IMR-90 (cell line): ENCODE measurements at regions not wholly inside any gene's neighbourhood (a gene's known extent, or its start where the extent isn't known, plus 50 kb on each side); places are given as distances from the start of the nearest gene placed in this dataset.

ENCODE experiments used
- ATAC-seq: fragments of 200-7000 bp; cut with Tn5 transposase; 2 replicates; pipeline ENCODE4 v1.9.1; 2020; ENCODE audit warnings: low read depth, mild to moderate bottlenecking, moderate library complexity
- BruUV-seq: library from RNA; stranded (reverse); fragments of 400-500 nt; replicated peaks from 2 replicates; lab custom pipeline; 2021; lab: Mats Ljungman, UMichigan
- CTCF ChIA-PET: fragments of 300-600 bp; formaldehyde crosslinking; extraction: SDS; loops from one replicate; lab custom pipeline; 2021; ENCODE audit warnings: antibody characterized with exemption; lab: Yijun Ruan, JAX
- POLR2A ChIA-PET: fragments of 300-600 bp; sonication (Branson Sonifier 250); formaldehyde crosslinking; loops from one replicate; lab custom pipeline; 2022; ENCODE audit warnings: antibody characterized with exemption; ENCODE audit not compliant: unreplicated experiment; lab: Charles Lee
- DNase-seq: peaks from one replicate; pipeline ENCODE4 v3.0.0; 2013
- H2AFZ ChIP-seq: replicated peaks from 2 replicates; pipeline ENCODE3; 2013; ENCODE audit warnings: low read length, mild to moderate bottlenecking; ENCODE audit not compliant: poor library complexity
- H2AK5ac ChIP-seq: 2 replicates; pipeline ENCODE4 v1.6.1; 2013; ENCODE audit warnings: low read depth, low read length, inconsistent platforms
- H2AK9ac ChIP-seq: replicated peaks from 2 replicates; pipeline ENCODE3; 2013; ENCODE audit warnings: mild to moderate bottlenecking, low read depth, low read length, moderate library complexity; ENCODE audit not compliant: poor library complexity
- H2BK120ac ChIP-seq: 2 replicates; pipeline ENCODE4 v1.6.1; 2013; ENCODE audit warnings: low read depth, low read length, inconsistent platforms
- H2BK15ac ChIP-seq: 3 replicates; pipeline ENCODE4 v1.6.1; 2013; ENCODE audit warnings: low read depth, low read length, inconsistent platforms
- H2BK20ac ChIP-seq: 2 replicates; pipeline ENCODE4 v1.6.1; 2013; ENCODE audit warnings: low read depth, mild to moderate bottlenecking, inconsistent platforms, low read length, moderate library complexity
- H2BK5ac ChIP-seq: 2 replicates; pipeline ENCODE4 v1.6.1; 2013; ENCODE audit warnings: mild to moderate bottlenecking, low read depth, low read length, inconsistent platforms; ENCODE audit not compliant: poor library complexity, severe bottlenecking
- H3K14ac ChIP-seq: replicated peaks from 2 replicates; pipeline ENCODE4 v1.6.1; 2013; ENCODE audit warnings: low read depth, low read length, inconsistent platforms
- H3K18ac ChIP-seq: 2 replicates; pipeline ENCODE4 v1.6.1; 2013; ENCODE audit warnings: low read depth, low read length, control low read depth
- H3K23ac ChIP-seq: 2 replicates; pipeline ENCODE4 v1.6.1; 2013; ENCODE audit warnings: low read depth, low read length, inconsistent platforms
- H3K27ac ChIP-seq: 2 replicates; pipeline ENCODE4 v1.5.1; 2013; ENCODE audit warnings: mild to moderate bottlenecking, control low read depth, low read length; ENCODE audit not compliant: insufficient read depth
- H3K27me3 ChIP-seq: 2 replicates; pipeline ENCODE4 v1.6.1; 2013; ENCODE audit warnings: low read length; ENCODE audit not compliant: control insufficient read depth, insufficient read depth
- H3K36me3 ChIP-seq: 2 replicates; pipeline ENCODE4 v1.6.1; 2013; ENCODE audit warnings: low read length, mixed read lengths; ENCODE audit not compliant: control insufficient read depth, insufficient read depth
- H3K4ac ChIP-seq: 2 replicates; pipeline ENCODE4 v1.6.1; 2013; ENCODE audit warnings: low read depth, low read length, inconsistent platforms
- H3K4me1 ChIP-seq: 2 replicates; pipeline ENCODE4 v1.6.1; 2013; ENCODE audit warnings: low read length, mixed read lengths; ENCODE audit not compliant: control insufficient read depth, insufficient read depth
- H3K4me2 ChIP-seq: 2 replicates; pipeline ENCODE4 v1.6.1; 2013; ENCODE audit warnings: low read depth, mild to moderate bottlenecking, control low read depth, low read length, moderate library complexity
- H3K4me3 ChIP-seq: 2 replicates; pipeline ENCODE4 v1.5.1; 2013; ENCODE audit warnings: low read depth, mild to moderate bottlenecking, control low read depth, low read length, moderate library complexity; ENCODE audit not compliant: insufficient read depth
- H3K56ac ChIP-seq: 2 replicates; pipeline ENCODE4 v1.6.1; 2013; ENCODE audit warnings: low read length, inconsistent platforms; ENCODE audit not compliant: insufficient read depth; ENCODE audit errors: extremely low read depth
- H3K79me1 ChIP-seq, 2 experiments: 2 replicates each; pipeline ENCODE4 v1.6.1; 2013; ENCODE audit warnings: low read length in 2 of 2, inconsistent platforms in 1 of 2, low read depth in 1 of 2
- H3K9ac ChIP-seq: 2 replicates; pipeline ENCODE4 v1.6.1; 2013; ENCODE audit warnings: low read depth, low read length, control low read depth
- H3K9me1 ChIP-seq: 2 replicates; pipeline ENCODE4 v1.6.1; 2013; ENCODE audit warnings: low read length, inconsistent platforms; ENCODE audit not compliant: insufficient read depth
- H3K9me3 ChIP-seq: 2 replicates; pipeline ENCODE4 v1.6.1; 2013; ENCODE audit warnings: low read length; ENCODE audit not compliant: control insufficient read depth, insufficient read depth
- H4K20me1 ChIP-seq: 2 replicates; pipeline ENCODE4 v1.6.1; 2013; ENCODE audit warnings: low read length, inconsistent platforms; ENCODE audit not compliant: insufficient read depth
- H4K5ac ChIP-seq: 2 replicates; pipeline ENCODE4 v1.6.1; 2013; ENCODE audit warnings: mild to moderate bottlenecking, low read depth, low read length, control low read depth
- H4K8ac ChIP-seq, 2 experiments: 2 replicates each; pipeline ENCODE4 v1.6.1; 2013; ENCODE audit warnings: low read depth in 2 of 2, low read length in 2 of 2, control low read depth in 1 of 2, inconsistent platforms in 1 of 2
- H4K91ac ChIP-seq: 2 replicates; pipeline ENCODE4 v1.6.1; 2013; ENCODE audit warnings: low read depth, low read length, inconsistent platforms; ENCODE audit not compliant: insufficient read depth
- BHLHE40 ChIP-seq: fragments of 150-350 bp; IDR thresholded peaks from 2 replicates; pipeline ENCODE4 v1.6.1; 2016; ENCODE audit warnings: mild to moderate bottlenecking, low read depth, low read length
- CEBPB ChIP-seq: IDR thresholded peaks from 2 replicates; pipeline ENCODE4 v1.6.1; 2012; ENCODE audit warnings: low read depth, low read length, improper control_type of control experiment
- CHD1 ChIP-seq: IDR thresholded peaks from 2 replicates; pipeline ENCODE4 v1.6.1; 2012; ENCODE audit warnings: low read depth, low read length, improper control_type of control experiment
- FOS ChIP-seq: fragments of 150-350 bp; IDR thresholded peaks from 2 replicates; pipeline ENCODE4 v1.6.1; 2016; ENCODE audit warnings: low read depth, low read length
- MAFK ChIP-seq: IDR thresholded peaks from 2 replicates; pipeline ENCODE4 v1.6.1; 2012; ENCODE audit warnings: low read depth, low read length, improper control_type of control experiment
- MAZ ChIP-seq: IDR thresholded peaks from 2 replicates; pipeline ENCODE4 v1.6.1; 2012; ENCODE audit warnings: low read depth, mild to moderate bottlenecking, low read length, improper control_type of control experiment, moderate library complexity, borderline replicate concordance
- MXI1 ChIP-seq: IDR thresholded peaks from 2 replicates; pipeline ENCODE4 v1.6.1; 2012; ENCODE audit warnings: low read depth, mild to moderate bottlenecking, low read length, moderate library complexity, borderline replicate concordance
- NFE2L2 ChIP-seq: fragments of 150-350 bp; IDR thresholded peaks from 2 replicates; pipeline ENCODE4 v1.6.1; 2016; ENCODE audit warnings: low read depth, mild to moderate bottlenecking, low read length
- POLR2A ChIP-seq: IDR thresholded peaks from 2 replicates; pipeline ENCODE4 v1.6.1; 2012; ENCODE audit warnings: mild to moderate bottlenecking, low read depth, low read length
- RAD21 ChIP-seq: IDR thresholded peaks from 2 replicates; pipeline ENCODE4 v1.6.1; 2012; ENCODE audit warnings: low read length, improper control_type of control experiment
- RCOR1 ChIP-seq: IDR thresholded peaks from 2 replicates; pipeline ENCODE4 v1.6.1; 2012; ENCODE audit warnings: mild to moderate bottlenecking, low read length, improper control_type of control experiment; ENCODE audit not compliant: insufficient replicate concordance
- RFX5 ChIP-seq: IDR thresholded peaks from 2 replicates; pipeline ENCODE4 v1.8.0; 2012; ENCODE audit warnings: low read depth, mild to moderate bottlenecking, low read length, moderate library complexity
- SMC3 ChIP-seq: fragments of 150-350 bp; IDR thresholded peaks from 2 replicates; pipeline ENCODE4 v1.6.1; 2016; ENCODE audit warnings: low read depth, mild to moderate bottlenecking, antibody characterized with exemption, low read length, moderate library complexity
- WGBS, 2 experiments: methylation state at CpG; one replicate each; pipeline versions ENCODE4 v1.1.5 to v1.1.7; 2013; ENCODE audit warnings: missing lambda C conversion rate in 2 of 2; ENCODE audit not compliant: insufficient read length in 1 of 2; ENCODE audit errors: extremely low coverage in 2 of 2; 5-methylcytosine and 5-hydroxymethylcytosine counted together
- dilution Hi-C: fragments of 300-500 bp; cut with HindIII; formaldehyde crosslinking; loops from one replicate; pipeline ENCODE4 v1.14.3; 2018; ENCODE audit warnings: low sequenced_read_pairs; ENCODE audit not compliant: unreplicated experiment
- in situ Hi-C: fragments of 300-500 bp; cut with MboI; formaldehyde crosslinking; loops from 3 replicates; pipeline ENCODE4 v1.14.3; 2019; ENCODE audit warnings: low sequenced_read_pairs, inconsistent platforms, mixed read lengths
- intact Hi-C: fragments of 100-400 bp; cut with micrococcal nuclease; formaldehyde crosslinking; loops from 2 replicates; pipeline ENCODE4 v1.10.0; 2022
- TF ChIP-seq, protein P1 (sequence below): conservative IDR thresholded peaks from 2 replicates; pipeline ENCODE4 v1.5.1; 2012; ENCODE audit warnings: mild to moderate bottlenecking, low read depth, low read length, improper control_type of control experiment
- TF ChIP-seq, protein P2 (sequence below): fragments of 150-350 bp; IDR thresholded peaks from 2 replicates; pipeline ENCODE4 v1.6.1; 2016; ENCODE audit warnings: low read depth, mild to moderate bottlenecking, low read length, moderate library complexity, borderline replicate concordance
- TF ChIP-seq, protein P3 (sequence below): fragments of 150-350 bp; IDR thresholded peaks from 2 replicates; pipeline ENCODE4 v1.6.1; 2017; ENCODE audit warnings: mild to moderate bottlenecking, antibody characterized with exemption, low read length, low read depth

DNA sequence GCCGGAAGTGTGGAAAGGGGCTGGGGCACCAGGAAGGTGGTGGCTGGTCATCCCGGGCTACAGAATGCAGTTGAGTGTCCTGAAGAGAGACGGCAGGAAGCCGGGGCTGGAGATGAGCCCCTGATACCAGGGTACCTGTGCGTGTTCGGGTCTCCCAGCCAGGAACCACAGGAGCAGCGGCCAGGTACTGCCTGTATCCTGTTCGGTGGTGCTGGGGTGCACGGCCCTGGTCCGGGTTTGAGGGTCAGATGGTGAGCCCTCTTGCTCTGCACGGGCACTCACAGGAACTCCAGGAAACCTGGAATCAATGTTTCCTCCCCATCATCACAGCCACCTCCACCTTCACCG is 253.1 kb upstream of the B3GAT1 start:
- Histone ChIP-seq H2BK20ac (no peak overlapping the region), H2AK9ac (no peak overlapping the region), H3K27me3 (no peaks in the 10 kb centered on the region), H2BK15ac (no peak overlapping the region), H3K27ac (no peak overlapping the region), H3K14ac (no peak overlapping the region), H3K56ac (no peak overlapping the region), H3K9me3 (peaks cover 66% of the 10 kb centered on the region), H2BK120ac (no peak overlapping the region), H4K8ac (no peak overlapping the region), H3K23ac (no peak overlapping the region), H2AFZ (no peak overlapping the region), H2BK5ac (no peak overlapping the region), H3K18ac (no peak overlapping the region), H3K4me3 (no peak overlapping the region), H4K91ac (no peak overlapping the region), H4K5ac (no peak overlapping the region), H3K4me2 (no peak overlapping the region), H3K4ac (no peak overlapping the region), H2AK5ac (no peak overlapping the region), H3K4me1 (no peaks in the 10 kb centered on the region), H3K79me1 (no peaks in the 10 kb centered on the region), H3K9me1 (no peaks in the 10 kb centered on the region), H4K20me1 (no peaks in the 10 kb centered on the region), H3K36me3 (no peaks in the 10 kb centered on the region), H3K9ac (no peak overlapping the region)
- WGBS, 2 experiments = 67% methylated on average over 7 of the region's 12 CpGs; no CpG with 5 or more reads in 1 of the 2 experiments
- TF ChIP-seq RFX5 = no peak
- TF ChIP-seq CEBPB = no peak
- no peak for TF ChIP-seq NFE2L2
- TF ChIP-seq RCOR1 = no peak
- TF ChIP-seq SMC3 = no peak
- TF ChIP-seq, protein P1, sequence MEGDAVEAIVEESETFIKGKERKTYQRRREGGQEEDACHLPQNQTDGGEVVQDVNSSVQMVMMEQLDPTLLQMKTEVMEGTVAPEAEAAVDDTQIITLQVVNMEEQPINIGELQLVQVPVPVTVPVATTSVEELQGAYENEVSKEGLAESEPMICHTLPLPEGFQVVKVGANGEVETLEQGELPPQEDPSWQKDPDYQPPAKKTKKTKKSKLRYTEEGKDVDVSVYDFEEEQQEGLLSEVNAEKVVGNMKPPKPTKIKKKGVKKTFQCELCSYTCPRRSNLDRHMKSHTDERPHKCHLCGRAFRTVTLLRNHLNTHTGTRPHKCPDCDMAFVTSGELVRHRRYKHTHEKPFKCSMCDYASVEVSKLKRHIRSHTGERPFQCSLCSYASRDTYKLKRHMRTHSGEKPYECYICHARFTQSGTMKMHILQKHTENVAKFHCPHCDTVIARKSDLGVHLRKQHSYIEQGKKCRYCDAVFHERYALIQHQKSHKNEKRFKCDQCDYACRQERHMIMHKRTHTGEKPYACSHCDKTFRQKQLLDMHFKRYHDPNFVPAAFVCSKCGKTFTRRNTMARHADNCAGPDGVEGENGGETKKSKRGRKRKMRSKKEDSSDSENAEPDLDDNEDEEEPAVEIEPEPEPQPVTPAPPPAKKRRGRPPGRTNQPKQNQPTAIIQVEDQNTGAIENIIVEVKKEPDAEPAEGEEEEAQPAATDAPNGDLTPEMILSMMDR = no peak
- TF ChIP-seq MXI1 = no peak
- TF ChIP-seq BHLHE40 = no peak
- no peak for TF ChIP-seq MAZ
- TF ChIP-seq, protein P2, sequence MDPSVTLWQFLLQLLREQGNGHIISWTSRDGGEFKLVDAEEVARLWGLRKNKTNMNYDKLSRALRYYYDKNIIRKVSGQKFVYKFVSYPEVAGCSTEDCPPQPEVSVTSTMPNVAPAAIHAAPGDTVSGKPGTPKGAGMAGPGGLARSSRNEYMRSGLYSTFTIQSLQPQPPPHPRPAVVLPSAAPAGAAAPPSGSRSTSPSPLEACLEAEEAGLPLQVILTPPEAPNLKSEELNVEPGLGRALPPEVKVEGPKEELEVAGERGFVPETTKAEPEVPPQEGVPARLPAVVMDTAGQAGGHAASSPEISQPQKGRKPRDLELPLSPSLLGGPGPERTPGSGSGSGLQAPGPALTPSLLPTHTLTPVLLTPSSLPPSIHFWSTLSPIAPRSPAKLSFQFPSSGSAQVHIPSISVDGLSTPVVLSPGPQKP = no peak
- no peak for TF ChIP-seq FOS
- no peak for TF ChIP-seq CHD1
- TF ChIP-seq, protein P3, sequence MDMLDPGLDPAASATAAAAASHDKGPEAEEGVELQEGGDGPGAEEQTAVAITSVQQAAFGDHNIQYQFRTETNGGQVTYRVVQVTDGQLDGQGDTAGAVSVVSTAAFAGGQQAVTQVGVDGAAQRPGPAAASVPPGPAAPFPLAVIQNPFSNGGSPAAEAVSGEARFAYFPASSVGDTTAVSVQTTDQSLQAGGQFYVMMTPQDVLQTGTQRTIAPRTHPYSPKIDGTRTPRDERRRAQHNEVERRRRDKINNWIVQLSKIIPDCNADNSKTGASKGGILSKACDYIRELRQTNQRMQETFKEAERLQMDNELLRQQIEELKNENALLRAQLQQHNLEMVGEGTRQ = no peak
- TF ChIP-seq POLR2A = no peak
- no peak for TF ChIP-seq MAFK
- TF ChIP-seq RAD21 = no peak
- ChIA-PET CTCF (no interaction called here), POLR2A (no interaction called here)
- ATAC-seq (no peak), DNase-seq (no peak)
- in situ Hi-C loops (no loop called here), dilution Hi-C loops (no loop called here), intact Hi-C loops (no loop called here)
- BruUV-seq = no TSS peak
